Dedifferentiated amniotic fluid mesenchymal stem cell (primary cell): ENCODE measurements at regions not wholly inside any gene's neighbourhood (a gene's known extent, or its start where the extent isn't known, plus 50 kb on each side); places are given as distances from the start of the nearest gene placed in this dataset.
"Not testable (repeated sequence)": the region's sequence is repeated elsewhere in the genome, so short reads cannot be mapped to it uniquely, and the experiment has no call there.

ENCODE experiments used
- DNase-seq: peaks from one replicate; pipeline ENCODE4 v3.0.0-alpha.2; 2016; ENCODE audit errors: extremely low spot score

DNA sequence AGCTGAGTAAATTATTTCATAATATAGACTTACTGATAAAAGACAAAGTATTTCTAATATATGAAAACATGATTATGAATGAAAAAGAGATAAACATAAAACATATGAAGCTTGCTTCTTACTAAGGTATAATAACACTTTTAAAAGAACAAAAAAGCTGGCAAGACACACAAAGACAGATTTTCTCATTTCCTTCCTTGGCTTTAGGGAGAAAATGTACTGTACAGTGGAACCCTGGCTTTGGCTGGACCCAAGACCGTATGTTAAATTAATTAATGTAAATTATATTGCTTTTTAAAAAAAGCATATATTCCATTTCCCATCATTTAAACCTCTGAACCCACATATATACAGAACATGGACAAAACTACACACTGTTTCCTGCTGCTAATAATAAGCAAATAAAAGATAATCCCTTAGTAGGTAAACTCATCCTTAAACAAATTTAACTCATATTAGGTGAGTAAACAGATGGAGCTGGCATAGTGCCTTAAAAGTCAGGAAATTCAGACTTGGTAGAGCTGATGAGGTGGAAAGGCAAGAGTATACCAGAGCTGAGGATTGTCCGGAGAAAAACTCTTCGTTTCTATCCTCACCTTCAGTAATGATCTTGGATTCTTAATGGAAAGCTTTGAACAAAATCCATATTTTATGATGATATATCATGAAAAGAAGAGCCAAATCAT lies 1016.4 kb upstream of the KCND2 start:
- no peak for DNase-seq

DNA sequence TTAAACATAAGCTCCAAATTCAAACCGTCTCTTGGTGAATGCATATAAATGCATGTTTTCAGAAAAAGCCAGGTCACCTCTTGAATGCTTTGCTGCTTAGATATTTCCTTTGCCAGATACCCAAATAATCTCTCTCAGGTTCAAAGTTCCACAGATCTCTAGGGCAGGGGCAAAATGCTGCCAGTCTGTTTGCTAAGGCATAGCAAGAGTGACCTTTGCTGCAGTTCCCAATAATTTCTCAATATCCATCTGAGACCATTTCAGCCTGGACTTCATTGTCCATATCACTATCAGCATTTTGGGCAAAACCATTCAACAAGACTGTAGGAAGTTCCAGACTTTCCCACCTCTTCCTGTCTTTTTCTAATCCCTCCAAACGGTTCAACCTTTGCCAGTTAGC lies 1006.2 kb upstream of the KCND2 start:
- DNase-seq = not testable (repeated sequence)

- DNase-seq = peak; percentile 70
Measured at GRCh38 chr7:119270045-119270464, 1002.9 kb upstream of the KCND2 start.

DNA sequence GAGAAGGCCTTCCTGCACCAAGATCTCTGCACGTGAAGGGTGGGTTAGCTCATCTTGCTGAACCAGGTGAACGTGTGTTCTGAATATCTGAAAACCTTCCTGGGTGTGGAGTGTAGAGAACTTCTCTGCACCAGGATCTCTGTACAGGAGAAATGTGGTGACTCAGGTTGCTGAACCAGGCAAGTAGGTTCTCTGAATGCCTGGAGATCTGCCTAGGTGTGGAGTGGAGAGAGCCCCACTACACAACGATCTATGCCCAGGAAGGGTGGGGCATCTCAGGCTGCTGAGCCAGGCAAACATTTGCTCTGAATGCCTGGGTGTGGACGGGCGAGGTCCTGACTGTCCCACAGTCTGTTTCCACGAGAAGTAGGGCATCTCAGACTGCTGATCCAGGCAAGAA lies 1002.3 kb upstream of the KCND2 start:
- no peak for DNase-seq

- DNase-seq = no peak
Measured at GRCh38 chr7:119271147-119271779, 1001.7 kb upstream of the KCND2 start.

DNA sequence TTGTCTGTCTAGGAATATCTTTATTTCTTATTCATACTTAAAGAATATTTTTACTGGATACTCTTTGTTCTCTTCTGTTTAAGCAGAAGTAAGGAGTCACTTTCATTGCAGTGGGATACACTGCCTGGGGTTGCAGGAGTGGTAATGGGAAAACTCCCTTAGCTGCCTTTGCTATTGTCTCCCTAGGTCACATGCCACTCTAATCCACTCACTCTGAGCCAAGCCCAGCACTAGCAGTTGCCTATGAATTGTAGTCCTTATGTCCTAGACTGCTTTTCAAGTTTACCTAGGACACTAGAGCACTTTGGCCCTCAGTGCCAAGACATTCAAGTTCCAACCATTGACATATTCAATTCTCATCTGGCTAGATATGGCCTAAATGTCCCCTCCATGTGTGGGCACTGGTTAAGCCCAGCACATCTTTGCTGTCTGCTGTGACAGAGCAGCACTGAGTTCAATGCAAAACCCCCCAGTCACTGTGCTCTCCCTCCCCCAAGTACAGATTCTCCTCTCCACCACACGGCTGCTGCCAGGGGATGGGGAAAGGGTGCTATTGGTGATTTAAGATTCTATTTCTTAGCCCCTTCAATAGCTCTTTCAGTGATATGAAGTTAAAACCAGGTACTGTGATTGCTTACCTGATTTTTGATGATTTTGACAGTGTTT lies 991.7 kb upstream of the KCND2 start:
- DNase-seq = no peak

DNA sequence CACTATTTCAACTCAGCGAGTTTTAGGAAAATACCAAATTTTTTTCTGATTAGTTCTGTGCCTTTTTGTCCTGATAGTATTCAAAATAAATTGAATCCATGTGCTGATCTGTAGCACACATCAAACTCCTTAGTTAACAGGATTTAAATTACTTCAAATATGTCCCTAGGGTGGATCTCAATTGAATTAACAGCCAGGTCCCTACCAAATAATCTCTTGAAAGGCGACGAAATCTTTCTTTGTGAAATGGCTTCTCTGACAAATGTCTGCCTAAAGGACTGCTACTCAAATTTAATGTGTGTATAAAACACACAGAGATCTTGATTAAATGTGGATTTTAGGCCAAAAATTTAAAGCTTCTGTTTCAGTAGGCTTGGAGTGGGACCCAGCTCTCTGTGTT lies 989.6 kb upstream of the KCND2 start:
- DNase-seq = no peak

DNA sequence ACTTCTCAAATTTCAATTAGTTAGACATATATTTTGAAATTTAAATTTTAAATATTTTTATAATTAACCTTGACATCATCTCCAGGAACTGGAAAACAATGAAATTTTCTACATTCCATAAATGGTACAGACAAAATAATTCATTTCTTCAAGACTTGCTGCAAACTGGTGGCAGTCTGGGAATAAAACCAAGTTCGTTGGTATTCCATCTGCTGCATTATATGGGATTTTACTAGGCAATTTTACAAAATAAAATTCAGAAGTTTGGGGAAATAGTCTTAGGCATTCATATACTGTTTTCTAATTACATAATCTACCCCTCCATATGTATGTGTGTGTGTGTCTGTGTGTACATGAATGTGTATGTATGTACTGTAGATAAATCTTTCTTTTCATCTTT lies 984.6 kb upstream of the KCND2 start:
- DNase-seq = no peak

GRCh38 chr7:119300341-119300740 lies 972.6 kb upstream of the KCND2 start:
- DNase-seq = not testable (repeated sequence)

- no peak for DNase-seq
Measured at GRCh38 chr7:119320316-119320715, 952.7 kb upstream of the KCND2 start.

GRCh38 chr7:119329715-119330114 lies 943.3 kb upstream of the KCND2 start:
- no peak for DNase-seq

- DNase-seq = no peak
Measured at GRCh38 chr7:119335405-119335804, 937.6 kb upstream of the KCND2 start.

GRCh38 chr7:119341822-119342221 lies 931.2 kb upstream of the KCND2 start:
- DNase-seq = no peak

- DNase-seq = no peak
Measured at GRCh38 chr7:119343289-119343688, 929.7 kb upstream of the KCND2 start.

DNA sequence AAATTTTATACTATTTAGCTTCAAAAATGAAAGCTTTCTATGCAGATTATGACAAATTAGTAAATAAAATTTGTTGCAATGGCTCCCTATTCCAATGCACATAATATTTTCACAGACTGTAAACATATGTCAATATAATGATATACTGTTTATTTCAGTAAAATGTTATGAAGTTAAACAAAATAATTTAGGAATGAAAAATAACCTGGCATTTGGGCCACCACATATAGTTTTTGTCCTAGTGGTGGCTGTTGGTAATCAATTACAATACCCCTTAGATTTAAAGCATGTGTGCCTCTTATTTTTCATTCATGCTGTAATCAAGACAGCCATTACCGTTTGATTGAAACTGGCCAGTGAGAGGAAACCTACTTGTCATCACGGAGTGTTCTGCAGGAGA lies 928.5 kb upstream of the KCND2 start:
- no peak for DNase-seq

GRCh38 chr7:119348491-119348890 lies 924.5 kb upstream of the KCND2 start:
- no peak for DNase-seq

GRCh38 chr7:119350334-119350733 lies 922.6 kb upstream of the KCND2 start:
- DNase-seq = no peak

DNA sequence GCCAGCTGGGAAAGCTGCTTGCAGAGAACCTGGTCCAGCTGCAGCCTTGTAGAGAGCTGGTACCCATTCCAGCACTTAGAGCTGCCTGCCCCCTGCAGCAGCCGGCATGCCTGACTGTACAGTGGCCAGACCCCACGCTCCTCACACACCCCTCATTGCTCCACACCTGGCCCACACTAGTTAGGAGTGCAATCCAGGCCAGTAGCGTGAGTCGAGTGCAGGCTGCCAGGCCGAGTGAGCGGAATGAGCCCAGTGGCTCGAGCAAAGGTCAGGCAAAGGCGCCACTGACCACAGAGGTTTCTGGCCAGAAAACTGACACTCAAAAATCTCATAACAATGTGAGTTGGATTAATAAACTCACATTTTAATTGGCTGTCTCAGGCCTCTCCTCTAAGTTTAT lies 921.7 kb upstream of the KCND2 start:
- no peak for DNase-seq

DNA sequence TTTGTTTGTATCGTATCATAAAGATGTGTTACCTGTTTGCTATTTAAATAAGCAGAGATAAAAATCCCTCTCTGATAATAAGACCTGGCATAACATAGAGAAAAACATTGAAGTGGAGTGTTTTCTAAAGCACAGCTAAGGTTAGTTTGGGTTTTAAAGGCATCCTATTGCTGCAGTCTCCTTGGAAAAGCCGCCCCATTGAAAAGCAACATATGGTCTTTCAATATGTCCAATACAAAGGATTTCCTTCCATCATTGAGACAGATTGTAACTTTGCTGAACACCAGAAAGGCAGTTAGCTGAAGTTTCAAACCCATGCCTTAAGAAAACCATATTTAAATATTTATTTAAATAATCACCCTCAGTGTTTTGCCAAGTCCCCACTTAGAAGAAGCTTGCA lies 898.5 kb upstream of the KCND2 start:
- no peak for DNase-seq

DNA sequence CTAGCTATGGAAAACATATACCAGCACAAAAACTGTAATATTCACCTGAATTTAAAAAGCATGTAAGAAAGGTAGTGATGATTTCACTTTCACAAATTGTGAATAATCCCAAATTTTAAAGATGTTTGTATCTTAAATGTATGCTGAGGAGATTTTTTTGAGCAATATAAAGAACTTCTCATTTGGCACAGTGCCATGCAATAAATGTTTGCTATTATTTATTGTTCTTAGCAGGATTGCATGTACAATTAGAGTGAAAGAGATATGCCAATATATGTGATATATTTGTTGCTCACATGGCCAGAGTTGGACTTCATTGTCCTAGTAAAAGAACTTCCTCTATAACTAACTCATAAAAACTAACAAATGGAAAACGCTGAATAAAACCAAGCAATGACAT lies 895.1 kb upstream of the KCND2 start:
- no peak for DNase-seq

DNA sequence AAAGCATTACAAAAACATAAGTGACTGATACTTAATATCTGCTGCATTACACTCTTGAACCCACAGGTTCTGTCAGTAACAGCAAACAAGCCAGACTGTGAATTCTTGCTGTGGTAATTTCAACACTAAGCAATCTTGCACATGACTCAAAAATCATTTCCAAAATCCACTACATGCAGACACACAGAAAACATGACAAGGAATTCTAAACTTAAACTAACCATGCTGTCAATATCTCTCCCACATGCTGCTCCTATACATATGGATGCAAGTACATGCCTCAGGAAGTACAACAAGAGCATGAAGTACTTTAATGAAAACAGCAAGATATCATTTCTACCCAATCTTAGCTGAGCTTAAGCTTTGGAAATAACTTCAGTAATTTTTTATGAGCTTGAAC lies 890.2 kb upstream of the KCND2 start:
- DNase-seq = no peak

GRCh38 chr7:119395024-119395423 lies 878.0 kb upstream of the KCND2 start:
- no peak for DNase-seq

DNA sequence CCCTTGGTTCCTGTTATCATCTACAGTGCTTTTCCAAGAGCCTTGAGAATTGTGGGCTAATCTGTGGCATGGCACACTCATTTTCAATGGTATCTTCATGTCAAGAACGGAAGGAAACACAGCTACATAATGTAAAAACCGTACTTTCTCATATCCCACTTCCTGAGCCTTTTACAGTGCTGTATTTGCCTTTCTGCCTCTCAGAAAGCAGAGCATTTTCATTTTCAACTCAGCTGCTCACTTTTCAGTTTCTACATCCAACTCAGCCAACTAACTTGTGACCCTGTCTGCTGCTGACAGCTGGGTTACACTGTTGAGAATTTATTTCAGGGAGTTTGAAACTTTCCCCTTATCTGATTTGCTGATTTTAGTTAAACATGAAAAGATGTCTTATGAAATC lies 875.8 kb upstream of the KCND2 start:
- DNase-seq = no peak
